GM12864 (cell line): ENCODE measurements at regions not wholly inside any gene's neighbourhood (a gene's known extent, or its start where the extent isn't known, plus 50 kb on each side); places are given as distances from the start of the nearest gene placed in this dataset.

Source experiments
- DNase-seq: peaks from one replicate; pipeline ENCODE4 v3.0.0-alpha.2; 2011; ENCODE audit warnings: low read depth
- H3K4me3 ChIP-seq: 2 replicates; pipeline ENCODE4 v1.5.1; 2011; ENCODE audit warnings: mild to moderate bottlenecking, low read depth, low read length, control low read depth
- CTCF ChIP-seq: IDR thresholded peaks from 2 replicates; pipeline ENCODE4 v1.5.1; 2011; ENCODE audit warnings: low read depth, mild to moderate bottlenecking, moderate library complexity, low read length, control low read depth, inconsistent platforms; ENCODE audit errors: missing control alignments

GRCh38 chr2:180662941-180663471 lies 317.4 kb upstream of the UBE2E3 start:
- TF ChIP-seq CTCF = no peak
- no peak overlapping the region for H3K4me3 ChIP-seq
- no peak for DNase-seq

- TF ChIP-seq CTCF = no peak
- no peak for DNase-seq
- H3K4me3 ChIP-seq = no peak overlapping the region
These were observed 317.9 kb upstream of the UBE2E3 start for GRCh38 chr2:180662521-180662920.

- TF ChIP-seq CTCF = no peak
- no peak overlapping the region for H3K4me3 ChIP-seq
- no peak for DNase-seq
These were observed 318.7 kb upstream of the UBE2E3 start for GRCh38 chr2:180661686-180662030.

- no peak for DNase-seq
- no peak overlapping the region for H3K4me3 ChIP-seq
- no peak for TF ChIP-seq CTCF
These were observed 319.3 kb upstream of the UBE2E3 start for GRCh38 chr2:180660881-180661685.

GRCh38 chr2:180660207-180660606 lies 320.2 kb upstream of the UBE2E3 start:
- no peak for DNase-seq
- no peak for TF ChIP-seq CTCF
- no peak overlapping the region for H3K4me3 ChIP-seq

- H3K4me3 ChIP-seq = no peak overlapping the region
- no peak for TF ChIP-seq CTCF
- DNase-seq = no peak
These were observed 323.4 kb upstream of the UBE2E3 start for GRCh38 chr2:180657054-180657453.

- DNase-seq = no peak
- H3K4me3 ChIP-seq = no peak overlapping the region
- no peak for TF ChIP-seq CTCF
These were observed 324.0 kb upstream of the UBE2E3 start for GRCh38 chr2:180656455-180656847.
